GM21576 (cell line): ENCODE measurements at regions not wholly inside any gene's neighbourhood (a gene's known extent, or its start where the extent isn't known, plus 50 kb on each side); places are given as distances from the start of the nearest gene placed in this dataset.
"Not testable (repeated sequence)": the region's sequence is repeated elsewhere in the genome, so short reads cannot be mapped to it uniquely, and the experiment has no call there.

ENCODE experiments used
- ATAC-seq: cut with Tn5 transposase; IDR thresholded peaks from one replicate; pipeline ENCODE4 v1.9.1; 2021; ENCODE audit warnings: mild to moderate bottlenecking, moderate library complexity; ENCODE audit not compliant: unreplicated experiment

- ATAC-seq = no peak
These were observed 125.0 kb upstream of the ID4 start for GRCh38 chr6:19712012-19712688.

- no peak for ATAC-seq
These were observed 124.2 kb upstream of the ID4 start for GRCh38 chr6:19712998-19713397.

- ATAC-seq = no peak
These were observed 123.8 kb upstream of the ID4 start for GRCh38 chr6:19713411-19713810.

- no peak for ATAC-seq
These were observed 123.2 kb upstream of the ID4 start for GRCh38 chr6:19713984-19714383.

GRCh38 chr6:19714434-19715166 lies 122.6 kb upstream of the ID4 start:
- ATAC-seq = no peak

GRCh38 chr6:19715167-19715551 lies 122.0 kb upstream of the ID4 start:
- no peak for ATAC-seq

- no peak for ATAC-seq
These were observed 117.5 kb upstream of the ID4 start for GRCh38 chr6:19719691-19720128.

GRCh38 chr6:19721766-19722377 lies 115.3 kb upstream of the ID4 start:
- ATAC-seq = no peak

GRCh38 chr6:19722999-19723398 lies 114.2 kb upstream of the ID4 start:
- no peak for ATAC-seq

- no peak for ATAC-seq
These were observed 113.6 kb upstream of the ID4 start for GRCh38 chr6:19723545-19723944.

- not testable (repeated sequence) for ATAC-seq
These were observed 111.7 kb upstream of the ID4 start for GRCh38 chr6:19725436-19725835.

- no peak for ATAC-seq
These were observed 105.9 kb upstream of the ID4 start for GRCh38 chr6:19731282-19731681.

GRCh38 chr6:19734061-19734460 lies 103.1 kb upstream of the ID4 start:
- ATAC-seq = no peak

- no peak for ATAC-seq
These were observed 102.7 kb upstream of the ID4 start for GRCh38 chr6:19734519-19734918.

- no peak for ATAC-seq
These were observed 101.1 kb upstream of the ID4 start for GRCh38 chr6:19736066-19736465.

- no peak for ATAC-seq
These were observed 99.2 kb upstream of the ID4 start for GRCh38 chr6:19738010-19738409.

- ATAC-seq = no peak
These were observed 87.4 kb upstream of the ID4 start for GRCh38 chr6:19749722-19750121.

GRCh38 chr6:19752746-19753145 lies 84.4 kb upstream of the ID4 start:
- ATAC-seq = no peak

GRCh38 chr6:19753826-19754225 lies 83.3 kb upstream of the ID4 start:
- ATAC-seq = no peak

- ATAC-seq = no peak
These were observed 82.5 kb upstream of the ID4 start for GRCh38 chr6:19754686-19755085.

- ATAC-seq = no peak
These were observed 82.0 kb upstream of the ID4 start for GRCh38 chr6:19755181-19755580.

- no peak for ATAC-seq
These were observed 80.1 kb upstream of the ID4 start for GRCh38 chr6:19757036-19757435.
